SK-N-SH (cell line): ENCODE measurements at regions not wholly inside any gene's neighbourhood (a gene's known extent, or its start where the extent isn't known, plus 50 kb on each side); places are given as distances from the start of the nearest gene placed in this dataset.
A peak's percentile ranks its signal among the peaks of the same experiment; 100 is the strongest.

Source experiments
- CTCF ChIA-PET: fragments of 300-600, 350-600 bp; formaldehyde crosslinking; extraction: SDS; loops from one replicate; lab custom pipeline; 2021; lab: Yijun Ruan, JAX
- POLR2A ChIA-PET: fragments of 350-600 bp; sonication (Branson Sonifier 250); formaldehyde crosslinking; extraction: SDS; loops from one replicate; lab custom pipeline; 2020; ENCODE audit warnings: antibody characterized with exemption, inconsistent platforms; lab: Yijun Ruan, JAX
- DNase-seq: peaks from one replicate; pipeline ENCODE4 v3.0.0; 2012
- H2AFZ ChIP-seq: fragments of 200-600 bp; sonication (generic); 2 replicates; pipeline ENCODE4 v1.8.1; 2016; ENCODE audit warnings: antibody characterized with exemption, mild to moderate bottlenecking, low read depth
- H3F3A ChIP-seq: fragments of 200-600 bp; sonication (generic); replicated peaks from 2 replicates; pipeline ENCODE3; 2016; ENCODE audit warnings: antibody characterized with exemption, mild to moderate bottlenecking; ENCODE audit not compliant: insufficient read depth
- H3K27ac ChIP-seq, 2 experiments: fragments of 200-500 bp in 1 of 2; fragments of 200-600 bp in 1 of 2; sonication (Bioruptor generic) in 1 of 2; sonication (generic), shearing (Covaris generic) in 1 of 2; 2 replicates each; pipeline versions ENCODE4 v1.5.1 to v1.6.1; 2014 to 2016; ENCODE audit warnings: low read depth in 2 of 2, inconsistent platforms in 1 of 2, low read length in 1 of 2, mild to moderate bottlenecking in 1 of 2, mixed read lengths in 1 of 2
- H3K27me3 ChIP-seq: fragments of 200-600 bp; sonication (generic), shearing (Covaris generic); 2 replicates; pipeline ENCODE4 v1.6.1; 2016; ENCODE audit warnings: mixed run types; ENCODE audit not compliant: insufficient read depth
- H3K36me3 ChIP-seq, 2 experiments: fragments of 200-500 bp in 1 of 2; fragments of 200-600 bp in 1 of 2; sonication (Bioruptor generic) in 1 of 2; sonication (generic) in 1 of 2; replicated peaks in 1 of 2; 2 replicates each; pipeline versions ENCODE3 to v1.5.1; 2014 to 2016; ENCODE audit warnings: low read length in 1 of 2, mild to moderate bottlenecking in 1 of 2; ENCODE audit not compliant: insufficient read depth in 2 of 2, control insufficient read depth in 1 of 2
- H3K4me1 ChIP-seq, 2 experiments: fragments of 200-500 bp in 1 of 2; fragments of 200-600 bp in 1 of 2; sonication (Bioruptor generic) in 1 of 2; sonication (generic), shearing (Covaris generic) in 1 of 2; 2 replicates each; pipeline versions ENCODE4 v1.5.1 to v1.6.1; 2014 to 2016; ENCODE audit warnings: low read depth in 1 of 2, low read length in 1 of 2, mixed run types in 1 of 2; ENCODE audit not compliant: insufficient read depth in 2 of 2, control insufficient read depth in 1 of 2
- H3K4me2 ChIP-seq: fragments of 200-600 bp; sonication (generic), shearing (Covaris generic); 2 replicates; pipeline ENCODE4 v1.6.1; 2017; ENCODE audit warnings: mixed run types
- H3K4me3 ChIP-seq, 2 experiments: fragments of 200-500 bp in 1 of 2; fragments of 200-600 bp in 1 of 2; sonication (Bioruptor generic) in 1 of 2; sonication (generic), shearing (Covaris generic) in 1 of 2; 2 replicates each; pipeline versions ENCODE4 v1.5.1 to v1.8.1; 2014 to 2016; ENCODE audit warnings: low read depth in 2 of 2, inconsistent platforms in 1 of 2, low read length in 1 of 2, mild to moderate bottlenecking in 1 of 2, mixed read lengths in 1 of 2, moderate library complexity in 1 of 2
- H3K79me2 ChIP-seq: fragments of 200-600 bp; sonication (generic); 2 replicates; pipeline ENCODE4 v1.8.1; 2017; ENCODE audit warnings: mild to moderate bottlenecking; ENCODE audit not compliant: insufficient read depth
- H3K9ac ChIP-seq: fragments of 200-600 bp; sonication (generic); 2 replicates; pipeline ENCODE4 v1.6.1; 2017; ENCODE audit warnings: mixed run types
- H3K9me2 ChIP-seq: fragments of 200-600 bp; sonication (generic); 2 replicates; pipeline ENCODE4 v1.6.1; 2017; ENCODE audit warnings: mixed run types
- H3K9me3 ChIP-seq: fragments of 200-600 bp; sonication (generic); 2 replicates; pipeline ENCODE4 v1.6.1; 2017; ENCODE audit warnings: mixed run types, mild to moderate bottlenecking, moderate library complexity
- H4K20me1 ChIP-seq: fragments of 200-600 bp; sonication (generic); 2 replicates; pipeline ENCODE4 v1.6.1; 2017; ENCODE audit warnings: mild to moderate bottlenecking, mixed run types; ENCODE audit not compliant: insufficient read depth
- CHD2 ChIP-seq: fragments of 150-350 bp; IDR thresholded peaks from 2 replicates; pipeline ENCODE4 v1.6.1; 2018; ENCODE audit warnings: low read length; ENCODE audit not compliant: partially characterized antibody
- ELF1 ChIP-seq: IDR thresholded peaks from 2 replicates; pipeline ENCODE4 v1.4.0; 2012
- EP300 ChIP-seq, 2 experiments: IDR thresholded peaks; 2 replicates each; pipeline versions ENCODE4 v1.4.0 to v1.6.1; 2012; ENCODE audit warnings: borderline replicate concordance in 1 of 2, low read depth in 1 of 2, low read length in 1 of 2
- FOSL2 ChIP-seq: IDR thresholded peaks from 2 replicates; pipeline ENCODE4 v1.4.0; 2012; ENCODE audit warnings: low read depth, mild to moderate bottlenecking, moderate library complexity, borderline replicate concordance
- JUND ChIP-seq: IDR thresholded peaks from 2 replicates; pipeline ENCODE4 v1.4.0; 2012
- MEF2A ChIP-seq: IDR thresholded peaks from 2 replicates; pipeline ENCODE4 v1.4.0; 2012; ENCODE audit warnings: low read depth, borderline replicate concordance
- RXRA ChIP-seq: IDR thresholded peaks from 2 replicates; pipeline ENCODE4 v1.4.0; 2012; ENCODE audit warnings: low read depth, mild to moderate bottlenecking, borderline replicate concordance
- SIN3A ChIP-seq: IDR thresholded peaks from 2 replicates; pipeline ENCODE4 v1.6.1; 2012; ENCODE audit warnings: low read depth, mild to moderate bottlenecking, low read length, moderate library complexity, borderline replicate concordance
- TCF12 ChIP-seq: IDR thresholded peaks from 2 replicates; pipeline ENCODE4 v1.4.0; 2012
- WGBS: methylation state at CpG from one replicate; pipeline ENCODE4 v1.1.6; 2017; ENCODE audit warnings: low lambda C conversion rate; 5-methylcytosine and 5-hydroxymethylcytosine counted together
- TF ChIP-seq, protein P1 (sequence below): IDR thresholded peaks from 2 replicates; pipeline ENCODE4; 2012
- TF ChIP-seq, protein P2 (sequence below): IDR thresholded peaks from 2 replicates; pipeline ENCODE4 v1.4.0; 2012; ENCODE audit warnings: low read depth

DNA sequence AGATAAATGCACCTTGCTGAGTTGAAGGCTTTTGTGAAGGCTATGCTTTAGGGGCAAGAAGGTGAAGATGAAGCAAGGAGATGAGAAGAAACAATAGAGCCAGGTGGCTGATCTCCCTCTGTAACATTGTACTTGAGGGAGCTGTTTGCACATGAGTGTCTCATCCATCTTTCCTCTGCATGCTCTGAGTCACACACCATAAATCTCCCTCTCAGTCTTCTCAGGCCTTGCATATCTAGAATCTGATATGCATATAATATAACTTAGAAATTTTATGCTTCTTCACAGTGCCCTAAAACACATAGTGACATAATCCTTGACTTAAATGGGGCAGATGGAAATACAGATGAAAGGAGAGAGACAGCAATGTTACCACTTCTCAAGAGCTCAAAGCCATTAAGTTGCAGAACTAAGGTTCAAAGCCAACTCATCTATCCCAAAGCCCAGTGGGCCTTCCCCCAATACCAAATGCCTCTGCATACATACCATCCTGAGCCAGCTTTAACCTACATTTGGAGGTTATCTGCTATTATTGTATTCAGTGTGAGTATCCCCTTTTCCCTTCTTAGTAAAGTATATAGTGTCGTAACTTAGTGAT, 62.4 kb upstream of the STXBP5 start:
- Histone ChIP-seq H3K9me3 (no peaks in the 10 kb centered on the region), H3K9me2 (no peaks in the 10 kb centered on the region), H3K27ac (peak overlapping the region in 1 of 2 experiments; percentile 20; a peak in 1 of 4 replicates), H2AFZ (0 out of 2 replicates have a peak overlapping the region, but pooled peaks have one; percentile 35), H3K79me2 (no peaks in the 10 kb centered on the region), H3K27me3 (no peaks in the 10 kb centered on the region), H4K20me1 (no peaks in the 10 kb centered on the region), H3F3A (peaks cover 9% of the 10 kb centered on the region), H3K4me3 (no peak overlapping the region), H3K4me2 (no peak overlapping the region), H3K4me1 (no peaks in the 10 kb centered on the region), H3K9ac (no peak overlapping the region), H3K36me3 (no peaks in the 10 kb centered on the region)
- peak; percentile 56; the same call in 1 of the 2 replicates for TF ChIP-seq TCF12
- TF ChIP-seq SIN3A = no peak
- no peak for TF ChIP-seq CHD2
- TF ChIP-seq, protein P1, sequence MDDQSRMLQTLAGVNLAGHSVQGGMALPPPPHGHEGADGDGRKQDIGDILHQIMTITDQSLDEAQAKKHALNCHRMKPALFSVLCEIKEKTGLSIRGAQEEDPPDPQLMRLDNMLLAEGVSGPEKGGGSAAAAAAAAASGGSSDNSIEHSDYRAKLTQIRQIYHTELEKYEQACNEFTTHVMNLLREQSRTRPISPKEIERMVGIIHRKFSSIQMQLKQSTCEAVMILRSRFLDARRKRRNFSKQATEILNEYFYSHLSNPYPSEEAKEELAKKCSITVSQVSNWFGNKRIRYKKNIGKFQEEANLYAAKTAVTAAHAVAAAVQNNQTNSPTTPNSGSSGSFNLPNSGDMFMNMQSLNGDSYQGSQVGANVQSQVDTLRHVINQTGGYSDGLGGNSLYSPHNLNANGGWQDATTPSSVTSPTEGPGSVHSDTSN = peak; percentile 84
- TF ChIP-seq, protein P2, sequence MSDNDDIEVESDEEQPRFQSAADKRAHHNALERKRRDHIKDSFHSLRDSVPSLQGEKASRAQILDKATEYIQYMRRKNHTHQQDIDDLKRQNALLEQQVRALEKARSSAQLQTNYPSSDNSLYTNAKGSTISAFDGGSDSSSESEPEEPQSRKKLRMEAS = no peak
- peak; percentile 50; the same call in 1 of the 2 replicates for TF ChIP-seq JUND
- no peak for TF ChIP-seq ELF1
- peak; percentile 56; the same call in 1 of the 2 replicates for TF ChIP-seq FOSL2
- WGBS = 100% methylated on average over 1 of the region's 1 CpG
- ChIA-PET POLR2A (no interaction called here), CTCF (interaction anchor here (1.0 kb wide), 1 partner anchor 9 kb away, joined by 3 read pairs; no protein-coding TSS in a partner anchor)
- DNase-seq = no peak

DNA sequence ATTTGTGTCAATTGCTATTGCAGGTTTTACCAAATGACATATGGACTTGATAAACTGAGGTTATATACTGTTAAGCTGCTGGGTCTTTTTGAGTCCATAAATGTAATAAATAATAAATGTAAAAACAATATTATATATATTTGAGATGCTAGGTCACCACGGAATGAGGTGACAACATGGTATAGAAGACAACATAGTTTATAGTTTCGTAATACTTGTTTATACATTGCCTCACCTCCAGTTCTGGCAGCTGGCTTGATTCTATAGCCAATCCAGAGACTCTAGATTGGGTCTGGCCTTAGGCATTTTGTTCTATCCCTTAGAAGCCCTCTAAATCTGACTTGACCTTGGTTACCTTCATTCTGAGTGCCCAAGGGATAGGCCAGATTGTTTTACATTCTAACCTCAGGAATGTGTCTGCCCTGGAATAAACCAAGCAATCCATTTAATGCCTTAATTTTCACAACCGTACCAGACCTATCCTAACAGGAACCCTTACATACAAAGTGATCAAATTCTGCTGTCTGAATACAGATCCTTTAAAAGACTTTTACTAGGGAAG, 61.5 kb upstream of the STXBP5 start:
- POLR2A ChIA-PET = no interaction called here
- Histone ChIP-seq H3K9ac (no peak overlapping the region), H3K9me3 (no peaks in the 10 kb centered on the region), H4K20me1 (no peaks in the 10 kb centered on the region), H3K4me1 (no peaks in the 10 kb centered on the region), H3K79me2 (no peaks in the 10 kb centered on the region), H3K9me2 (no peaks in the 10 kb centered on the region), H3K27ac (no peak overlapping the region), H3F3A (peaks cover 9% of the 10 kb centered on the region), H3K27me3 (no peaks in the 10 kb centered on the region), H3K4me2 (no peak overlapping the region), H3K4me3 (no peak overlapping the region), H2AFZ (no peak overlapping the region), H3K36me3 (no peaks in the 10 kb centered on the region)
- TF ChIP-seq EP300 (IDR thresholded peaks at IDR 0.05; ENCODE audit: borderline replicate concordance in 1 of 2, low read depth in 1 of 2, low read length in 1 of 2) (no peak), RXRA (no peak), MEF2A (no peak)
- 91% methylated on average over 3 of the region's 3 CpGs for WGBS
- DNase-seq = no peak
- CTCF ChIA-PET = no interaction called here
